Subcutaneous abdominal adipose tissue (tissue), 5 donors: ENCODE measurements at regions not wholly inside any gene's neighbourhood (a gene's known extent, or its start where the extent isn't known, plus 50 kb on each side); places are given as distances from the start of the nearest gene placed in this dataset.
"Not testable (repeated sequence)": the region's sequence is repeated elsewhere in the genome, so short reads cannot be mapped to it uniquely, and the experiment has no call there.

Source experiments
- H3K27ac ChIP-seq: one replicate; pipeline ENCODE4 v1.7.0; 2013; ENCODE audit warnings: low read depth, mild to moderate bottlenecking, inconsistent platforms, low read length, moderate library complexity
- H3K27me3 ChIP-seq, 5 donors: one replicate each; pipeline ENCODE4 v1.7.0; 2013; ENCODE audit warnings: low read length in 5 of 5, inconsistent platforms in 1 of 5; ENCODE audit not compliant: control insufficient read depth in 5 of 5, insufficient read depth in 4 of 5
- H3K36me3 ChIP-seq, 5 donors: one replicate each; pipeline ENCODE4 v1.7.0; 2013; ENCODE audit warnings: low read length in 5 of 5; ENCODE audit not compliant: control insufficient read depth in 5 of 5, insufficient read depth in 5 of 5
- H3K4me1 ChIP-seq, 5 donors: one replicate each; pipeline ENCODE4 v1.7.0; 2013; ENCODE audit warnings: low read length in 5 of 5, mild to moderate bottlenecking in 3 of 5, moderate library complexity in 1 of 5; ENCODE audit not compliant: control insufficient read depth in 5 of 5, insufficient read depth in 5 of 5
- H3K4me3 ChIP-seq, 5 donors: one replicate each; pipeline ENCODE4 v1.7.0; 2013; ENCODE audit warnings: low read length in 5 of 5, low read depth in 1 of 5
- H3K9ac ChIP-seq, 5 donors: one replicate each; pipeline ENCODE4 v1.7.0; 2013; ENCODE audit warnings: low read length in 5 of 5, mild to moderate bottlenecking in 4 of 5, moderate library complexity in 3 of 5
- H3K9me3 ChIP-seq, 5 donors: one replicate each; pipeline ENCODE4 v1.7.0; 2013; ENCODE audit warnings: low read length in 5 of 5; ENCODE audit not compliant: control insufficient read depth in 5 of 5
- donor health status: healthy.
- donor health status: healthy.
- donor health status: healthy.
- donor health status: healthy.
- donor health status: healthy.

DNA sequence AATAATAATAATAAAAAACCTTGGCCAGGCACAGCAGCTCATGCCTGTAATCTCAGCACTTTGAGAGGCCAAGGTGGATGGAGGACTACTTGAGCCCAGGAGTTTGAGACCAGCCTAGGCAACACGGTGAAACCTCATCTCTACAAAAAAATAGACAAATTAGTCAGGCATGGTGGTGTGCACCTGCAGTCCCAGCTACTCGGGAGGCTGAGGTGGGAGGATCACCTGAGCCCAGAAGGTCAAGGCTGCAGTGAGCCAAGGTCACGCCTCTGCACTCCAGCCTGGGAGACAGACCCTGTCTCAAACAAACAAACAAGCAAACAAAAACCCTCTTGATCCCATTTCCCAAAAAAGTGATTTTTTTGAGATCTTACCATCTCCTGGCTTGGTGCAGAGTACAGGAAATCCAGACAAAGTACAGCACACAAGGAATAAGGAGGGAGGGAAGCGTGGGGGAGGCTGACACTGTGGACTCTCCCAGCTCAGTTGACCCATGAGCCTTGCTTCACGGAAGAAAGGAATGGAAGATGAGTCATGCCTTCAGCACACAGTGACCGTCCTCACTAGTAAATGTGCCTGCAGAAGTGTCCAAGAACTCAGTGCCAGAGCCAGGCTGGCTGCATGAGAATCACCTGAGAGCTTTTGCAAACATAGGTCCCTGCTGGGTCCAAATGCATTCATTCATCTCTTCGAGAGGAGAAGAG is 136.9 kb downstream of the OTOP1 start:
- H3K27me3 ChIP-seq, H3K36me3 ChIP-seq, H3K9me3 ChIP-seq, H3K4me3 ChIP-seq, H3K4me1 ChIP-seq, H3K27ac ChIP-seq, H3K9ac ChIP-seq: not testable (repeated sequence)

GRCh38 chr4:4090720-4091119 is 136.0 kb downstream of the OTOP1 start:
- not testable (repeated sequence) for H3K36me3 ChIP-seq, H3K4me3 ChIP-seq, H3K9ac ChIP-seq, H3K9me3 ChIP-seq, H3K4me1 ChIP-seq, H3K27me3 ChIP-seq, H3K27ac ChIP-seq

GRCh38 chr4:4092159-4092558 is 134.6 kb downstream of the OTOP1 start:
- not testable (repeated sequence) for H3K9ac ChIP-seq, H3K4me1 ChIP-seq, H3K4me3 ChIP-seq, H3K36me3 ChIP-seq, H3K9me3 ChIP-seq, H3K27me3 ChIP-seq, H3K27ac ChIP-seq

GRCh38 chr4:4099610-4100009 is 127.1 kb downstream of the OTOP1 start:
- not testable (repeated sequence) for H3K9me3 ChIP-seq, H3K36me3 ChIP-seq, H3K4me3 ChIP-seq, H3K9ac ChIP-seq, H3K4me1 ChIP-seq, H3K27ac ChIP-seq, H3K27me3 ChIP-seq

- peak overlapping the region in 2 of 5 donors; percentile 47 to 57 for H3K4me3 ChIP-seq
Observed at GRCh38 chr4:4106923-4107322, 119.8 kb downstream of the OTOP1 start.

DNA sequence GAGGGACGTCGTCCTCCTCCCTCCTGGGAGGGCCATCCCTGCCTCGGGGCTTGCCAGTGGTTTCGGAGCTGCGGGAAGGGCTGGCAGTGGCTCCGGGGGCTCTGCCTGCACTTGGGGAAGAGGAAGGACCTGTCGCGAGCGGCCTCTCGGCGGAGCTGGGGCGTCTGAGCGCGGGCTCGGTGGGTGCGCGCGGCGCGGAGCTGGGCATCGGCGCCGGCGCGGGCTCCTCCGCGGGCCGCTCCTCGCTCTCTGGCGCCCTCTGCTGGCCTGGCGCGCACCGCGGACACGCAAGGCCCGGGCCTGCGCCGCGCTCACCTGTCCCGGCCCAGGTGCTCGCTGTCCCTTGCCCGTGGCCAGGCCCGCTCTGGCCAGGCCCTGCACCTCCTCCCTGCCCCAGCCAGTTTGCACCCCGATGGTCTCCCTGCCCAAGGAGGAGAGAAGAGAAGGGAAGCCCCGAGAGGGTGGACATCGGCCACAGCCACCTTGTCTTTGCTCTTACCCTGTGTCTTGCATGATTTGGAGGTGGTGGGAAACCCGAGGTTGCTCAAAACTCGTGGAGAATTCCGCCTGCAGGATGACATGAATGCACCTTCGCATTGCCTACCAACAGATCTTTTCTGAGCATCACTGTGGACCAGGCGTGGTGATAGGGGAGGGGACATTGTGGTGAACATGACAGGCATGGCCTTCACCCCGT is 119.2 kb downstream of the OTOP1 start:
- H3K9ac ChIP-seq, H3K36me3 ChIP-seq, H3K27ac ChIP-seq, H3K4me1 ChIP-seq, H3K9me3 ChIP-seq: not testable (repeated sequence)
- peak overlapping the region in 4 of 5 donors; percentile 47 to 62 (median 52) for H3K4me3 ChIP-seq
- H3K27me3 ChIP-seq = peaks cover 0 to 18% (median 7%) of the 10 kb centered on the region in 5 donors

More at GRCh38 chr4:4106923-4107322, 119.8 kb downstream of the OTOP1 start:
- H3K27me3 ChIP-seq = peaks cover 0 to 18% (median 7%) of the 10 kb centered on the region in 5 donors
- H3K36me3 ChIP-seq, H3K9ac ChIP-seq, H3K27ac ChIP-seq, H3K9me3 ChIP-seq, H3K4me1 ChIP-seq: not testable (repeated sequence)

- not testable (repeated sequence) for H3K4me3 ChIP-seq, H3K27ac ChIP-seq, H3K27me3 ChIP-seq, H3K9me3 ChIP-seq, H3K36me3 ChIP-seq, H3K9ac ChIP-seq, H3K4me1 ChIP-seq
Observed at GRCh38 chr4:4115381-4115780, 111.3 kb downstream of the OTOP1 start.

DNA sequence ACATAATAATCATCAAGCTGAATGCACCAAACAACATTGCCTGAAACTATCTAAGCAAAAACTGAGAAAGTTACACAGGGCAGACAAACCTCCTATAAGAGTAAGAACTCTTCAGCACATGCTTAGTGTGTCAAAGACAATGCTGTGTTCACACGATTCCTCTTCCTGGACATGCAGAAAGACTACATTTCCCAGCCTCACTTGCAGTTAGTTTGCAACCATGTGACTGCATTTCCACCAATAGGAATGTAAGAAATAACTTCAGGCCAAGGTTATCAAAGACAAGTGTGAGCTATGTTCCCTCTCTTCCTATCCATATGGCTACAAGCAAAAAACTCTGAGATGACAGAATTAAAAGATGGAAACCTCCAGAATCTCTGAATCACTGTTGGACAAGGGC is 109.8 kb downstream of the OTOP1 start:
- not testable (repeated sequence) for H3K36me3 ChIP-seq, H3K4me3 ChIP-seq, H3K9ac ChIP-seq, H3K9me3 ChIP-seq, H3K4me1 ChIP-seq, H3K27ac ChIP-seq, H3K27me3 ChIP-seq

DNA sequence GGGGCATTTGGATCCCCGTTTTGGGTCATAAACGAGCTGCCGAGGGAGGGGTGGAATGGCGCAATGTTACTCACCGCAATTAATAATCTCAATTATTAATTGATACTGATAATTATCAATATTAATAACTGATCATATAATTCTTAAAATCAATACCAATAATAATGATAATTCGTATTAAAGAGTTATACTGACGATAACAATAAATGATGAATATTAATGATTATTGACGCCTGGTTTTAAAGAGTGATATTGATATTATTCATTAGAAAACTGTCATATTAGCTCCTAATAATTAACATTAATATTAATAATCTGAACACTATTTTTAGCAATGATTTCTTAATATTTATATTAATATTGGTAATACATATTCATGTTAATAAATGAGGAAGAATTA is 92.4 kb downstream of the OTOP1 start:
- H3K27me3 ChIP-seq, H3K9me3 ChIP-seq, H3K27ac ChIP-seq, H3K9ac ChIP-seq, H3K36me3 ChIP-seq, H3K4me3 ChIP-seq, H3K4me1 ChIP-seq: not testable (repeated sequence)

DNA sequence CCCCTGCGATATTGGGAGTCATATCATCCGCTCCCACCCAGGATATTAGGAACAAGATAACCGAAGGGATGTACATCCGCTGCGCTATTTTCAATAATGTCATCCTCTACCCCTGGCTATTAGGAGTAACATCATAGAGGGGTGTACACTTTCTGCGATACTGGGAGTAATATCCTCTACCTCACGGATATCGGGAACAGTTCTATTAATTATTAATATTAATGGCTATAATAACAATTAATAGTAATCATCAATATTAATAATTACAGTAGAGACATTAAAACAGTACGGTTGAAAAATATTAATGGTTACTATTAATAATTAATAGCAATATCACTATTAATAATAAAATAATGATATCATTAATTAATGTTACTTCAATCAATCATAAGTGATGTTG is 90.1 kb downstream of the OTOP1 start:
- H3K4me1 ChIP-seq, H3K27me3 ChIP-seq, H3K27ac ChIP-seq, H3K36me3 ChIP-seq, H3K4me3 ChIP-seq, H3K9ac ChIP-seq, H3K9me3 ChIP-seq: not testable (repeated sequence)
